ENCODE measurements at regions not wholly inside any gene's neighbourhood (a gene's known extent, or its start where the extent isn't known, plus 50 kb on each side); places are given as distances from the start of the nearest gene placed in this dataset.

- DNase-seq (ENCODE audit: low read depth), result peak; percentile 96
Measured at GRCh38 chr11:130772266-130773227, 143.7 kb downstream of the SNX19 start.

GRCh38 chr11:130773244-130773820, 142.9 kb downstream of the SNX19 start:
- DNase-seq (ENCODE audit: low read depth), result no peak

- no peak for DNase-seq (ENCODE audit: low read depth)
Measured at GRCh38 chr11:130774703-130775102, 141.6 kb downstream of the SNX19 start.

- DNase-seq (ENCODE audit: low read depth), result peak; percentile 53
Measured at GRCh38 chr11:130775306-130776060, 140.8 kb downstream of the SNX19 start.

- no peak for DNase-seq (ENCODE audit: low read depth)
Measured at GRCh38 chr11:130776061-130776419, 140.2 kb downstream of the SNX19 start.

GRCh38 chr11:130778026-130778425, 138.3 kb downstream of the SNX19 start:
- DNase-seq (ENCODE audit: low read depth), result no peak

- no peak for DNase-seq (ENCODE audit: low read depth)
Measured at GRCh38 chr11:130778705-130779104, 137.6 kb downstream of the SNX19 start.

- no peak for DNase-seq (ENCODE audit: low read depth)
Measured at GRCh38 chr11:130779267-130779666, 137.0 kb downstream of the SNX19 start.

GRCh38 chr11:130779943-130780342, 136.3 kb downstream of the SNX19 start:
- no peak for DNase-seq (ENCODE audit: low read depth)

GRCh38 chr11:130780437-130780836, 135.8 kb downstream of the SNX19 start:
- DNase-seq (ENCODE audit: low read depth), result no peak

GRCh38 chr11:130781931-130782330, 134.3 kb downstream of the SNX19 start:
- peak; percentile 59 for DNase-seq (ENCODE audit: low read depth)

GRCh38 chr11:130782361-130783222, 133.7 kb downstream of the SNX19 start:
- DNase-seq (ENCODE audit: low read depth), result peak; percentile 86

- DNase-seq (ENCODE audit: low read depth), result no peak
Measured at GRCh38 chr11:130783323-130783722, 133.0 kb downstream of the SNX19 start.

GRCh38 chr11:130785380-130786116, 130.7 kb downstream of the SNX19 start:
- peak; percentile 61 for DNase-seq (ENCODE audit: low read depth)

GRCh38 chr11:130786586-130786985, 129.7 kb downstream of the SNX19 start:
- no peak for DNase-seq (ENCODE audit: low read depth)

- peak; percentile 94 for DNase-seq (ENCODE audit: low read depth)
Measured at GRCh38 chr11:130787092-130787616, 129.1 kb downstream of the SNX19 start.

- DNase-seq (ENCODE audit: low read depth), result no peak
Measured at GRCh38 chr11:130787973-130788570, 128.2 kb downstream of the SNX19 start.

GRCh38 chr11:130789056-130789640, 127.1 kb downstream of the SNX19 start:
- no peak for DNase-seq (ENCODE audit: low read depth)

- no peak for DNase-seq (ENCODE audit: low read depth)
Measured at GRCh38 chr11:130790689-130791088, 125.6 kb downstream of the SNX19 start.

- no peak for DNase-seq (ENCODE audit: low read depth)
Measured at GRCh38 chr11:130792772-130793171, 123.5 kb downstream of the SNX19 start.

Data from renal cortical epithelial cell (primary cell).